GM12873 (cell line): ENCODE measurements at regions not wholly inside any gene's neighbourhood (a gene's known extent, or its start where the extent isn't known, plus 50 kb on each side); places are given as distances from the start of the nearest gene placed in this dataset.

Experiments used
- CTCF ChIP-seq: IDR thresholded peaks from 2 replicates; pipeline ENCODE4 v1.5.1; 2012; ENCODE audit warnings: low read depth, mild to moderate bottlenecking, moderate library complexity, low read length, control low read depth; ENCODE audit not compliant: insufficient read depth; ENCODE audit errors: missing control alignments

- no peak for TF ChIP-seq CTCF
These were observed 101.3 kb upstream of the HES1 start for GRCh38 chr3:194034346-194035336.

- no peak for TF ChIP-seq CTCF
These were observed 100.4 kb upstream of the HES1 start for GRCh38 chr3:194035406-194036138.

GRCh38 chr3:194036842-194037241, 99.1 kb upstream of the HES1 start:
- TF ChIP-seq CTCF, result no peak

- no peak for TF ChIP-seq CTCF
These were observed 97.0 kb upstream of the HES1 start for GRCh38 chr3:194038960-194039359.

- TF ChIP-seq CTCF, result no peak
These were observed 95.3 kb upstream of the HES1 start for GRCh38 chr3:194040516-194041273.

- no peak for TF ChIP-seq CTCF
These were observed 93.0 kb upstream of the HES1 start for GRCh38 chr3:194042927-194043326.

GRCh38 chr3:194043516-194043915, 92.4 kb upstream of the HES1 start:
- no peak for TF ChIP-seq CTCF
